ENCODE measurements at regions not wholly inside any gene's neighbourhood (a gene's known extent, or its start where the extent isn't known, plus 50 kb on each side); places are given as distances from the start of the nearest gene placed in this dataset.

DNA sequence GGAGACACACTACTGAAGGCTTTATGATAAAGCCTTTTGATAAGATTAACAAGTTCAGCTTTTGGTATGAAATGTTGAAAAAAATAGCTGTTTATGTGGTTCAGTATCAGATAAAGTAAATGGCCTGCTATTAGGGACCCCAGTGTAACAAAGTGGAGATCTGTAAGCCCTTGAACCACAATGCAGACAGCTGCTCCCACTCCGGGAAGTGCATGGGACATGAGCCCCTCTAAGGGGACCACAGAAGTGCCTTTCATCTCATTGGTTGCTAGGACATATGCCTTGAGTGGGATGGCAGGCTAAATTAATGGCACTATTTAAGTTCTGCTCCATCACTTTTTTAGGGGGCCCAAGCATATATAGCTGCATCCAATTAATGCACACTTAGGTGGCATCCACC is 167.6 kb upstream of the SOX11 start:
- TF ChIP-seq EZH2 (IDR thresholded peaks at IDR 0.05; ENCODE audit: low read depth), result no peak
- TF ChIP-seq, protein P1, sequence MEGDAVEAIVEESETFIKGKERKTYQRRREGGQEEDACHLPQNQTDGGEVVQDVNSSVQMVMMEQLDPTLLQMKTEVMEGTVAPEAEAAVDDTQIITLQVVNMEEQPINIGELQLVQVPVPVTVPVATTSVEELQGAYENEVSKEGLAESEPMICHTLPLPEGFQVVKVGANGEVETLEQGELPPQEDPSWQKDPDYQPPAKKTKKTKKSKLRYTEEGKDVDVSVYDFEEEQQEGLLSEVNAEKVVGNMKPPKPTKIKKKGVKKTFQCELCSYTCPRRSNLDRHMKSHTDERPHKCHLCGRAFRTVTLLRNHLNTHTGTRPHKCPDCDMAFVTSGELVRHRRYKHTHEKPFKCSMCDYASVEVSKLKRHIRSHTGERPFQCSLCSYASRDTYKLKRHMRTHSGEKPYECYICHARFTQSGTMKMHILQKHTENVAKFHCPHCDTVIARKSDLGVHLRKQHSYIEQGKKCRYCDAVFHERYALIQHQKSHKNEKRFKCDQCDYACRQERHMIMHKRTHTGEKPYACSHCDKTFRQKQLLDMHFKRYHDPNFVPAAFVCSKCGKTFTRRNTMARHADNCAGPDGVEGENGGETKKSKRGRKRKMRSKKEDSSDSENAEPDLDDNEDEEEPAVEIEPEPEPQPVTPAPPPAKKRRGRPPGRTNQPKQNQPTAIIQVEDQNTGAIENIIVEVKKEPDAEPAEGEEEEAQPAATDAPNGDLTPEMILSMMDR (conservative IDR thresholded peaks at IDR 0.05), result no peak
- Histone ChIP-seq H3K27ac (no peak overlapping the region), H2AFZ (no peak overlapping the region), H3K79me2 (ENCODE audit: low read depth) (no peaks in the 10 kb centered on the region), H3K9me3 (ENCODE audit: insufficient read depth, low read depth) (no peaks in the 10 kb centered on the region), H3K9me2 (ENCODE audit: insufficient read depth) (no peaks in the 10 kb centered on the region), H3K4me3 (no peak overlapping the region), H3K36me3 (ENCODE audit: low read depth) (no peaks in the 10 kb centered on the region), H4K20me1 (ENCODE audit: insufficient read depth) (no peaks in the 10 kb centered on the region), H3F3A (ENCODE audit: insufficient read depth, low read depth) (no peaks in the 10 kb centered on the region), H3K27me3 (ENCODE audit: insufficient read depth, low read depth) (peaks cover 45% of the 10 kb centered on the region), H3K4me2 (no peak overlapping the region), H3K4me1 (replicated peaks; ENCODE audit: insufficient read depth) (no peaks in the 10 kb centered on the region)
- DNase-seq, result no peak
- CTCF ChIA-PET, result no interaction called here
- no TSS peak for BruUV-seq (replicated peaks)
- POLR2A ChIA-PET (ENCODE audit: unreplicated experiment), result no interaction called here
- intact Hi-C loops (cut with micrococcal nuclease; ENCODE audit: unreplicated experiment), result no loop called here

DNA sequence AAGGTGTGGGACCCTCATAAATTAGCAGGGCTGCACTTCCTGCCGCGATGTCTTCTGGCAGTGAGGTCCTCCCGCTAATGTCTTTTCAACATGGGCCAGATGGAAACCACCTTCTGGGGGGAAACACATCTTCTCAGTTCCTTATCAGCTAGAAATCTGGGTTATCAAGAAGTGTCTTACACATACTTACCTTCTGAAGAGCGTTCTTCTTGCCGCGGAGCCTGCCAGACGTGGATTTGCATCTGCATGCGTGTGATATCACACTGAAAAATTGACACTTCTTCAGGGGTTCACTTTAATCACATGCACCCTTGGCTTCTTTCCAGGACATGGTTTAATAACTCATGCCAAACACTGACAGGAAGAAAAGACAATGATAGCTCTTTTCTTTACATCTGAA is 163.5 kb upstream of the SOX11 start:
- no peaks in the 10 kb centered on the region for H3K4me1 ChIP-seq (replicated peaks; ENCODE audit: insufficient read depth)
- POLR2A ChIA-PET (ENCODE audit: unreplicated experiment), result no interaction called here
- no TSS peak for BruUV-seq (replicated peaks)
- no peaks in the 10 kb centered on the region for H3K9me2 ChIP-seq (ENCODE audit: insufficient read depth)
- intact Hi-C loops (cut with micrococcal nuclease; ENCODE audit: unreplicated experiment), result no loop called here
- no peak for DNase-seq
- no peaks in the 10 kb centered on the region for H3F3A ChIP-seq (ENCODE audit: insufficient read depth, low read depth)
- TF ChIP-seq EZH2 (IDR thresholded peaks at IDR 0.05; ENCODE audit: low read depth), result no peak
- TF ChIP-seq, protein P1 (conservative IDR thresholded peaks at IDR 0.05), result no peak
- H3K4me3 ChIP-seq, result no peak overlapping the region
- H4K20me1 ChIP-seq (ENCODE audit: insufficient read depth), result no peaks in the 10 kb centered on the region
- no peak overlapping the region for H3K27ac ChIP-seq
- H3K27me3 ChIP-seq (ENCODE audit: insufficient read depth, low read depth), result peaks cover 59% of the 10 kb centered on the region
- no peaks in the 10 kb centered on the region for H3K36me3 ChIP-seq (ENCODE audit: low read depth)
- no peaks in the 10 kb centered on the region for H3K79me2 ChIP-seq (ENCODE audit: low read depth)
- no peak overlapping the region for H3K4me2 ChIP-seq
- CTCF ChIA-PET, result no interaction called here
- H2AFZ ChIP-seq, result no peak overlapping the region
- H3K9me3 ChIP-seq (ENCODE audit: insufficient read depth, low read depth), result no peaks in the 10 kb centered on the region

DNA sequence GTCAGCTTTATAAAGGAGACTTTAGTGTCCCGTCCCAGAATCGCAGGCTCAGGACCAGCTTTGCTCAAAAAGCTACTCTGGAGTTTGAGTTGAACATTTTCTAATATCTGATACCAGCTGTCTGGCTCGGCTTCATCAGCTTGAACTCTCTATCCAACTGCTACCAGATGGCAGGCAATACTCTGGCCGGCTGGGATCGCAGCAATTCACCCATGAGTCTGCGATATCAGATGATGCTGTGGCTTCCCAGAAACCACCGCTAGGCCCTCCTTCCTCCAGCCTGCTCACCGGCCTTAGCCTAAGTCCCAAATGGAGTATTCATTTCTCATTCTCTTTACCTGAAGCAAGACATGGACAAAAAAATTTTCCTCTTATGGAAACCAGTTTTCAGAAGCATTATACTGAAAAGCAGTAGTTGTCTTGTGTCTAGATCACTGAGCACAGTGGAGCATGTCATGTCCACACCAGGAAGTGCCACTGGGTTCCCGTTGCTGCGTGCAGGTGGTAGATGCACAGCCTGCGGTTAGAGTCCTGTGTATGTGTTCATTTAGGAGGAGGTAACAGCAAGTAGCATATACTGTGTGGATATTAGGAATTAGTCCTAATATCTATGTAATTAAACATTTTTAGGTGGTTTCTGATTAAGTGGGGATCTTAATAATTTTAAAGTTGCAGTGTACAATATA is 162.0 kb upstream of the SOX11 start:
- Histone ChIP-seq H3K9me2 (ENCODE audit: insufficient read depth) (no peaks in the 10 kb centered on the region), H3F3A (ENCODE audit: insufficient read depth, low read depth) (no peaks in the 10 kb centered on the region), H3K27ac (no peak overlapping the region), H4K20me1 (ENCODE audit: insufficient read depth) (no peaks in the 10 kb centered on the region), H3K9me3 (ENCODE audit: insufficient read depth, low read depth) (no peaks in the 10 kb centered on the region), H3K79me2 (ENCODE audit: low read depth) (no peaks in the 10 kb centered on the region), H3K36me3 (ENCODE audit: low read depth) (no peaks in the 10 kb centered on the region), H2AFZ (no peak overlapping the region), H3K4me2 (no peak overlapping the region), H3K27me3 (ENCODE audit: insufficient read depth, low read depth) (peaks cover 59% of the 10 kb centered on the region), H3K4me1 (replicated peaks; ENCODE audit: insufficient read depth) (no peaks in the 10 kb centered on the region), H3K4me3 (no peak overlapping the region)
- intact Hi-C loops (cut with micrococcal nuclease; ENCODE audit: unreplicated experiment), result no loop called here
- no TSS peak for BruUV-seq (replicated peaks)
- POLR2A ChIA-PET (ENCODE audit: unreplicated experiment), result no interaction called here
- no peak for DNase-seq
- TF ChIP-seq EZH2 (IDR thresholded peaks at IDR 0.05; ENCODE audit: low read depth), result no peak
- TF ChIP-seq, protein P1 (conservative IDR thresholded peaks at IDR 0.05), result no peak
- CTCF ChIA-PET, result no interaction called here
